HEK293 (cell line): ENCODE measurements at regions not wholly inside any gene's neighbourhood (a gene's known extent, or its start where the extent isn't known, plus 50 kb on each side); places are given as distances from the start of the nearest gene placed in this dataset.

ENCODE experiments used
- BCL11A ChIP-seq: fragments of 450-650 bp; formaldehyde crosslinking; IDR thresholded peaks from 2 replicates; pipeline ENCODE4 v1.5.1; 2016; ENCODE audit warnings: low read depth, missing biosample characterization, missing genetic modification characterization
- OSR2 ChIP-seq: fragments of 450-650 bp; formaldehyde crosslinking; IDR thresholded peaks from 2 replicates; pipeline ENCODE4 v1.5.1; 2016; ENCODE audit warnings: missing biosample characterization, missing genetic modification characterization
- PRDM1 ChIP-seq: fragments of 450-650 bp; formaldehyde crosslinking; IDR thresholded peaks from 2 replicates; pipeline ENCODE4; 2016; ENCODE audit warnings: missing biosample characterization, missing genetic modification characterization
- REST ChIP-seq: fragments of 450-650 bp; formaldehyde crosslinking; IDR thresholded peaks from 2 replicates; pipeline ENCODE4 v1.5.1; 2016; ENCODE audit warnings: missing biosample characterization, missing genetic modification characterization
- TCF7L2 ChIP-seq: IDR thresholded peaks from 2 replicates; pipeline ENCODE4 v1.6.1; 2011; ENCODE audit warnings: low read depth, mild to moderate bottlenecking, inconsistent platforms, low read length, moderate library complexity, borderline replicate concordance
- YY1 ChIP-seq: fragments of 450-650 bp; formaldehyde crosslinking; IDR thresholded peaks from 2 replicates; pipeline ENCODE4 v1.5.1; 2018; ENCODE audit warnings: missing biosample characterization, missing genetic modification characterization
- ZBTB1 ChIP-seq: fragments of 450-650 bp; formaldehyde crosslinking; IDR thresholded peaks from 2 replicates; pipeline ENCODE4 v1.5.1; 2016; ENCODE audit warnings: missing biosample characterization, missing genetic modification characterization
- ZBTB10 ChIP-seq: fragments of 450-650 bp; formaldehyde crosslinking; IDR thresholded peaks from 2 replicates; pipeline ENCODE4 v1.5.1; 2016; ENCODE audit warnings: missing biosample characterization, missing genetic modification characterization
- ZNF473 ChIP-seq: fragments of 450-650 bp; formaldehyde crosslinking; IDR thresholded peaks from 2 replicates; pipeline ENCODE4 v1.5.1; 2017; ENCODE audit warnings: missing biosample characterization, missing genetic modification characterization
- ZNF501 ChIP-seq: fragments of 450-650 bp; formaldehyde crosslinking; IDR thresholded peaks from 2 replicates; pipeline ENCODE4 v1.5.1; 2016; ENCODE audit warnings: missing biosample characterization, missing genetic modification characterization
- ZNF530 ChIP-seq: fragments of 450-650 bp; formaldehyde crosslinking; IDR thresholded peaks from 2 replicates; pipeline ENCODE4 v1.5.1; 2016; ENCODE audit warnings: low read depth, missing biosample characterization, missing genetic modification characterization
- ZNF791 ChIP-seq: fragments of 450-650 bp; formaldehyde crosslinking; IDR thresholded peaks from 2 replicates; pipeline ENCODE4 v1.5.1; 2016; ENCODE audit warnings: missing biosample characterization, missing genetic modification characterization
- TF ChIP-seq, protein P1 (sequence below): fragments of 450-650 bp; formaldehyde crosslinking; IDR thresholded peaks from 2 replicates; pipeline ENCODE4 v1.5.1; 2016; ENCODE audit warnings: missing biosample characterization, missing genetic modification characterization

- TF ChIP-seq TCF7L2 (no peak), REST (tag by site-specific recombination) (no peak), BCL11A (no peak), ZNF530 (tag by site-specific recombination) (no peak), ZBTB10 (tag by site-specific recombination) (no peak), OSR2 (tag by site-specific recombination) (no peak), ZNF473 (tag by site-specific recombination) (no peak), ZBTB1 (tag by site-specific recombination) (no peak), YY1 (tag by site-specific recombination) (no peak), ZNF791 (tag by site-specific recombination) (no peak), PRDM1 (no peak), ZNF501 (tag by site-specific recombination) (no peak)
- TF ChIP-seq, protein P1, sequence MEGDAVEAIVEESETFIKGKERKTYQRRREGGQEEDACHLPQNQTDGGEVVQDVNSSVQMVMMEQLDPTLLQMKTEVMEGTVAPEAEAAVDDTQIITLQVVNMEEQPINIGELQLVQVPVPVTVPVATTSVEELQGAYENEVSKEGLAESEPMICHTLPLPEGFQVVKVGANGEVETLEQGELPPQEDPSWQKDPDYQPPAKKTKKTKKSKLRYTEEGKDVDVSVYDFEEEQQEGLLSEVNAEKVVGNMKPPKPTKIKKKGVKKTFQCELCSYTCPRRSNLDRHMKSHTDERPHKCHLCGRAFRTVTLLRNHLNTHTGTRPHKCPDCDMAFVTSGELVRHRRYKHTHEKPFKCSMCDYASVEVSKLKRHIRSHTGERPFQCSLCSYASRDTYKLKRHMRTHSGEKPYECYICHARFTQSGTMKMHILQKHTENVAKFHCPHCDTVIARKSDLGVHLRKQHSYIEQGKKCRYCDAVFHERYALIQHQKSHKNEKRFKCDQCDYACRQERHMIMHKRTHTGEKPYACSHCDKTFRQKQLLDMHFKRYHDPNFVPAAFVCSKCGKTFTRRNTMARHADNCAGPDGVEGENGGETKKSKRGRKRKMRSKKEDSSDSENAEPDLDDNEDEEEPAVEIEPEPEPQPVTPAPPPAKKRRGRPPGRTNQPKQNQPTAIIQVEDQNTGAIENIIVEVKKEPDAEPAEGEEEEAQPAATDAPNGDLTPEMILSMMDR (tag by site-specific recombination) = no peak
These were observed 266.0 kb upstream of the FSIP2 start for GRCh38 chr2:185472574-185472973.
